GF-D8 (cell line): ENCODE measurements at regions not wholly inside any gene's neighbourhood (a gene's known extent, or its start where the extent isn't known, plus 50 kb on each side); places are given as distances from the start of the nearest gene placed in this dataset.
"Not testable (repeated sequence)": the region's sequence is repeated elsewhere in the genome, so short reads cannot be mapped to it uniquely, and the experiment has no call there.

Experiments
- DNase-seq: peaks from one replicate; lab custom pipeline; 2025; lab: John Stamatoyannopoulos, UW

GRCh38 chr10:7069706-7070105 lies 341.1 kb downstream of the SFMBT2 start:
- DNase-seq, result no peak

DNA sequence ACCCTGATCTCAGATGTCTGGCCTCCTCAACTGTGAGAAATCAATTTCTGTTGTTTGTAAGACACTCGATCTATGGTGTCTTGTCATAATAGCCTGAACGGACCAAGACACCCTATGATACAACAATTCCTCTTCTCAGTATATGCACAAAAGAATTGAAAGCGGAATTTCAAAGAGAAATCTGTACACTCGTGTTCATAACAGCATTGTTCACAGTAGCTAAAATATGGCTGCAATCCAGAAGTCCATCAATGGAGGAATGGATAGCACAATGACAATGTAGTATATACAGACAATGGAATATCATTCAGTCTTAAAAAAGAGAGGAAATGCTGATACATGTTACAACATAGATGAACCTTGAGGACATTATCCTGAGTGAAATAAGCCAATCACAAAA lies 354.6 kb downstream of the SFMBT2 start:
- no peak for DNase-seq

GRCh38 chr10:7054915-7055314 lies 355.9 kb downstream of the SFMBT2 start:
- no peak for DNase-seq

GRCh38 chr10:7053195-7053594 lies 357.6 kb downstream of the SFMBT2 start:
- DNase-seq, result no peak

GRCh38 chr10:7050024-7050423 lies 360.8 kb downstream of the SFMBT2 start:
- DNase-seq, result not testable (repeated sequence)

DNA sequence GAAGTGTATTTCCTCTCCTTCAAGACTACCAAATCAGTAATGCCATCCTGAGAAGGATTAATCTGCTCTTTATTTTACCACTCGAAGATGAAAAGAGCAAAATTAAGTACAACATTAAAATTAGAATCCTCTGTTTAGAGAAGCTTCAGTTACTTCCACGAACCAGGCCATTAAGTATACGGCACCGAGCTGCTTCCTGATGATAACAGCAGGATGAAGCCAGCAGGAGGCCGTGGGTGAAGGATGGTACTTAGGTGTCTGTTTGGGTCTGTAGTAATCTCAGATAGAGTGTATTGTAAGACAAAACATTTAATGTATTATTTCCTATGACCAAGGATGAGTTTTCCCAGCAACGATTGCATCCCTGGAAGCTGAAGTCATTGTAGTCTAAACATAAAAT lies 362.8 kb downstream of the SFMBT2 start:
- no peak for DNase-seq

DNA sequence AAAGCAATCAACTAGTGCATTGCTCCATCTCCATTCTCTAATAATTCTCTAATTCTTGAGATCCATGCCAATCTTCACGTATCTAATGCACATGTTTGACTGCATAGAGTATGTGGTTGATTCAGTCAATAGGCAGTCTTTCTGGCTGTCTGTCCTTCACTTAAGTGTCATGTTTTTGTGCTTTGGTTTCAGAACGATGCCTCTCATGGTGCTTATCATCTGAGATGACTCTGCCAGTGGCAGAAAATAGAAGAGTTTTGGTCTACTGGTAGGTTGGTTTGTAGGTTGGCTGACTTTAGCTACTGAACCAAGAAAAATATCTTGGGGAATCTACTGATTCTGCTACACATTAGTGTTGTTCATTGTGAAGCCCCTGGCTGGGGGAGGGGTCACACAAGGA lies 364.2 kb downstream of the SFMBT2 start:
- peak; percentile 78 for DNase-seq

- peak; percentile 100 for DNase-seq
Observed at GRCh38 chr10:7045891-7046599, 364.8 kb downstream of the SFMBT2 start.

GRCh38 chr10:7043055-7043653 lies 367.7 kb downstream of the SFMBT2 start:
- DNase-seq, result no peak

- DNase-seq, result no peak
Observed at GRCh38 chr10:7042419-7043054, 368.3 kb downstream of the SFMBT2 start.

GRCh38 chr10:7042000-7042399 lies 368.8 kb downstream of the SFMBT2 start:
- DNase-seq, result no peak

DNA sequence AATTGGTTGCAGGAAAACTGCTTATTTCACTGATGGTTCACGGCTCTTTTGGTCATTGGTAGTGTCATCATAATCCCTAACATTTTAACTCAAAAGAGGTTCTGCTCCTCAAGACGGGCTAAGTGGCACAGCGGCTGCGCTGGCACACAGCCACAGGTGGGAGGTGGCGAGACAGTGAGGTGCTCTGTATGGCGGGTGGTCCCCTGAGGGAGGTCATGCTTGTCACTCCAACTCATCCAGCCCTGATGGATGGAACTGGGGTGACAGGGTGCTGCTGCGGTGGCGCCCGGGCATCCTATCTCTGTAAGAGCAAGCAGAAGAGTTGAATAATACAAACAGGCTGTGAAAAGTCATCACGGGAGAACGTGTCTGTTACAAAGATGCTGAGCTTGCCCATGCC lies 370.2 kb downstream of the SFMBT2 start:
- no peak for DNase-seq

- no peak for DNase-seq
Observed at GRCh38 chr10:7039859-7040258, 371.0 kb downstream of the SFMBT2 start.

GRCh38 chr10:7038416-7038815 lies 372.4 kb downstream of the SFMBT2 start:
- DNase-seq, result no peak

DNA sequence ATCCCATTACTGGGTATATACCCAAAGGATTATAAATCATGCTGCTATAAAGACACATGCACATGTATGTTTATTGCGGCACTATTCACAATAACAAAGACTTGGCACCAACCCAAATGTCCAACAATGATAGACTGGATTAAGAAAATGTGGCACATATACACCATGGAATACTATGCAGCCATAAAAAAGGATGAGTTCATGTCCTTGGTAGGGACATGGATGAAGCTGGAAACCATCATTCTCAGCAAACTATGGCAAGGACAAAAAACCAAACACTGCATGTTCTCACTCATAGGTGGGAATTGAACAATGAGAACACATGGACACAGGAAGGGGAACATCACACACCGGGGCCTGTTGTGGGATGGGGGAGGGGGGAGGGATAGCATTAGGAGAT lies 373.4 kb downstream of the SFMBT2 start:
- DNase-seq, result not testable (repeated sequence)

DNA sequence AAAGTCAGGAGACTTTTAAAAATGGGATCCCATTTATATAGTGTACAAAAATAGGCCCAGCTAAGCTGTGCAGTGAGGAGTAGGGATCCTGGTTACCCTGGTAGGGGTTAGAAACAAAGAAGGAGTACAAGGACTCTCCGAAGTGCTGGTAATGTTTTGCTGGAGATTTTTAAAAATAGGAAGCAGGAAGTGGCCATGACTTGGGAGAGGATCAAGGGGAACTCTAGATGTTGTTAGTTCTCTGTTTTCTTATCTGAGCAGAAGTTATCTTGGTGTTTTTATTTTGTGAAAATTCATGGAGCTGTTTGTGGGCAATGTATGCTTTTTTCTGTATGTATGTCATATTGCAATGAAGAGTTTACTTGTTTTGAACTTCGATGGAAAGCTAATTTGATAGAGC lies 373.9 kb downstream of the SFMBT2 start:
- no peak for DNase-seq

GRCh38 chr10:7035126-7035761 lies 375.6 kb downstream of the SFMBT2 start:
- DNase-seq, result no peak

DNA sequence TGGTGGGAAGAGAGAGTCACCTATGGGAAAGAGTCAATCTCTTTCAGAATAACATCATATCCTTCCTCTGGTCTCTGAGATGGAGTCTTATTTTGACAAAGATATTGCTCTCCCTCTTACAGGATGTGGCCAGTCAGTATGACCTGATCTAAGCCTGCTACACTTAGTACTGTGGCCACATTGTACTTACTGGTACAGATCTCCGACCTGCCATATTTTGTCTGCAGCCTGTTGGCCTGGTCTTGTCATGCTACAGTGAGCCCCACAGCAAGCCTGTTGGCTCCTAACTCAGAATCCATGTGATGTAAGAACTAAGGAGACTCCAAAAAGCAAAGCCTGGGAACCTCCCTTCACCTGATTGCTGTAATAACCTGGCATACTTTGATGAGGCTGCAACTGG lies 377.8 kb downstream of the SFMBT2 start:
- no peak for DNase-seq

DNA sequence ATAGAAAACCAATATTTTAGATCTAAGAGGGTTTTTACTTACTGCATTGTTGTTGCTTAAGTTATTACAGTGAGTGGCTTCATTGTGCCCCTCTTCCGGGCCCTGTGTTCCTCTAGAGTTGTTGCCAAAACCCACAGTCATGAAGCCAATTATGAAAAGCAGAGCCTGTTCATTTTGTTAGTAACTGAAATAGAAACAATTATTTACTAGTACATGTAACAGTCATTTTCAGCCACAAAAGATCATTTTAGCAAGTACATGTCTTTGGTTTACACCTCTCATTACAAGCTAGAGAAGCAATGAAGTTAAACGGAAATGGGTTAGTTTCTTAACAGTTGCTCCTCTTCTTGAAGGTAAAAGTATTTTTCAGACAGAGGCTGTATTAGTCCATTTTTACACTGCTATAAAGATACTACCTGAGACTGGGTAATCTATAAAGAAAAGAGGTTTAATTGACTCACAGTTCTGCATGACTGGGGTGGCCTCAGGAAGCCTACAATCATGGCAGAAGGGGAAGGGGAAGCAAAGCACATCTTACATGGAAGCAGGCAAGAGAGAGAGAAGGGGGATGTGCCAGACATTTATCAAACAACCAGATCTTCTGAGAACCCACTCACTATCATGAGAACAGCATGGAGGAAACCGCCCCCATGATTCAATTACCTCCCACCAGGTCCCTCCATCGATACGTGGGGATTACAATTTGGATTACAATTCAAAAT lies 380.5 kb downstream of the SFMBT2 start:
- no peak for DNase-seq

GRCh38 chr10:7029672-7030071 lies 381.2 kb downstream of the SFMBT2 start:
- DNase-seq, result no peak

- no peak for DNase-seq
Observed at GRCh38 chr10:7028809-7029166, 382.0 kb downstream of the SFMBT2 start.
